Transverse colon (tissue), 3 donors: ENCODE measurements at regions not wholly inside any gene's neighbourhood (a gene's known extent, or its start where the extent isn't known, plus 50 kb on each side); places are given as distances from the start of the nearest gene placed in this dataset.

Experiments used
- EP300 ChIP-seq: sonication (generic); formaldehyde crosslinking; IDR thresholded peaks from one replicate; pipeline ENCODE4 v1.6.1; 2017; ENCODE audit warnings: antibody characterized with exemption, low read depth
- TF ChIP-seq, protein P1 (sequence below), 5 experiments: fragments of 200-600 bp in 3 of 5; fragments of 450-650 bp in 2 of 5; sonication (generic) in 3 of 5; IDR thresholded peaks; 1 replicate in 2 of 5; 2 replicates in 3 of 5; pipeline ENCODE4 v1.5.1; 2016 to 2017; ENCODE audit warnings: antibody characterized with exemption in 5 of 5, inconsistent platforms in 3 of 5, mild to moderate bottlenecking in 2 of 5, moderate library complexity in 1 of 5

DNA sequence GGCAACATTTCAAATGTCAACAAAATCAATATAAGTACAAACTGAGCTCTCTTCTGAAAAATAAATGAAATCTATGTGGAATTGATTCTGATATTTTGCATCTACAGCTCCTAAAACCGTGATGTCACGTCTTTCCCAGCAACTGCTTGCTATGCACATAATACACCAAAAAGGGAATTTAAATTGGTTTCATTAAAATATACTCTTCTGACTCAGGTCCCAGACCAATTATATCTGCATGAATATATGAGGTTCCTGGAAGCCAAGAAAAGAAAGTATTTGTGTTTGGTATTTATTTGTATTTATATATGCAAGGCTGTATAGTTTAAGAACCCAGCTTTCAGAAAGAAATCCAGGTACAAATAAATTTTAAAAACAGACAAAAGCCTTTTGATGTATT lies 1282.5 kb downstream of the SUCLG1 start:
- TF ChIP-seq, protein P1, sequence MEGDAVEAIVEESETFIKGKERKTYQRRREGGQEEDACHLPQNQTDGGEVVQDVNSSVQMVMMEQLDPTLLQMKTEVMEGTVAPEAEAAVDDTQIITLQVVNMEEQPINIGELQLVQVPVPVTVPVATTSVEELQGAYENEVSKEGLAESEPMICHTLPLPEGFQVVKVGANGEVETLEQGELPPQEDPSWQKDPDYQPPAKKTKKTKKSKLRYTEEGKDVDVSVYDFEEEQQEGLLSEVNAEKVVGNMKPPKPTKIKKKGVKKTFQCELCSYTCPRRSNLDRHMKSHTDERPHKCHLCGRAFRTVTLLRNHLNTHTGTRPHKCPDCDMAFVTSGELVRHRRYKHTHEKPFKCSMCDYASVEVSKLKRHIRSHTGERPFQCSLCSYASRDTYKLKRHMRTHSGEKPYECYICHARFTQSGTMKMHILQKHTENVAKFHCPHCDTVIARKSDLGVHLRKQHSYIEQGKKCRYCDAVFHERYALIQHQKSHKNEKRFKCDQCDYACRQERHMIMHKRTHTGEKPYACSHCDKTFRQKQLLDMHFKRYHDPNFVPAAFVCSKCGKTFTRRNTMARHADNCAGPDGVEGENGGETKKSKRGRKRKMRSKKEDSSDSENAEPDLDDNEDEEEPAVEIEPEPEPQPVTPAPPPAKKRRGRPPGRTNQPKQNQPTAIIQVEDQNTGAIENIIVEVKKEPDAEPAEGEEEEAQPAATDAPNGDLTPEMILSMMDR (IDR thresholded peaks at IDR 0.05): no peak
- TF ChIP-seq EP300: no peak
